Osteoblast (primary cell): ENCODE measurements at regions not wholly inside any gene's neighbourhood (a gene's known extent, or its start where the extent isn't known, plus 50 kb on each side); places are given as distances from the start of the nearest gene placed in this dataset.
"Not testable (repeated sequence)": the region's sequence is repeated elsewhere in the genome, so short reads cannot be mapped to it uniquely, and the experiment has no call there.

Experiments
- DNase-seq: peaks from one replicate; pipeline ENCODE4 v3.0.0; 2011; ENCODE audit warnings: low spot score, mixed read lengths; ENCODE audit not compliant: insufficient read length; ENCODE audit errors: missing footprints
- H2AFZ ChIP-seq: 2 replicates; pipeline ENCODE4 v1.6.0; 2011; ENCODE audit warnings: mild to moderate bottlenecking, low read length
- H3K27ac ChIP-seq: 2 replicates; pipeline ENCODE4 v1.5.1; 2011; ENCODE audit warnings: mild to moderate bottlenecking, low read depth, low read length, moderate library complexity
- H3K27me3 ChIP-seq: 2 replicates; pipeline ENCODE4 v1.6.0; 2012; ENCODE audit warnings: mild to moderate bottlenecking, control low read depth, inconsistent platforms, low read length, moderate library complexity; ENCODE audit not compliant: insufficient read depth
- H3K36me3 ChIP-seq: 2 replicates; pipeline ENCODE4 v1.5.1; 2011; ENCODE audit warnings: mild to moderate bottlenecking, low read length, control low read depth, moderate library complexity; ENCODE audit not compliant: insufficient read depth
- H3K4me1 ChIP-seq: 2 replicates; pipeline ENCODE4 v1.5.1; 2011; ENCODE audit warnings: mild to moderate bottlenecking, low read length, control low read depth, moderate library complexity; ENCODE audit not compliant: insufficient read depth
- H3K4me2 ChIP-seq: 2 replicates; pipeline ENCODE4 v1.6.0; 2011; ENCODE audit warnings: mild to moderate bottlenecking, low read length; ENCODE audit not compliant: insufficient read depth
- H3K4me3 ChIP-seq: fragments of 200-600 bp; sonication (generic); 3 replicates; pipeline ENCODE4 v1.5.1; 2012; ENCODE audit warnings: mild to moderate bottlenecking, low read length, inconsistent platforms; ENCODE audit not compliant: insufficient read depth
- H3K79me2 ChIP-seq: 2 replicates; pipeline ENCODE4 v1.6.0; 2012; ENCODE audit warnings: mild to moderate bottlenecking, low read length, control low read depth, inconsistent platforms; ENCODE audit not compliant: insufficient read depth
- H3K9me3 ChIP-seq: 2 replicates; pipeline ENCODE4 v1.5.1; 2011; ENCODE audit warnings: low read depth, low read length, control low read depth
- H4K20me1 ChIP-seq: 2 replicates; pipeline ENCODE4 v1.6.0; 2012; ENCODE audit warnings: mild to moderate bottlenecking, low read length, control low read depth; ENCODE audit not compliant: insufficient read depth
- TF ChIP-seq, protein P1 (sequence below): IDR thresholded peaks from 2 replicates; pipeline ENCODE4 v1.5.1; 2011; ENCODE audit warnings: mild to moderate bottlenecking, low read depth, low read length, moderate library complexity; ENCODE audit errors: extremely low read depth

DNA sequence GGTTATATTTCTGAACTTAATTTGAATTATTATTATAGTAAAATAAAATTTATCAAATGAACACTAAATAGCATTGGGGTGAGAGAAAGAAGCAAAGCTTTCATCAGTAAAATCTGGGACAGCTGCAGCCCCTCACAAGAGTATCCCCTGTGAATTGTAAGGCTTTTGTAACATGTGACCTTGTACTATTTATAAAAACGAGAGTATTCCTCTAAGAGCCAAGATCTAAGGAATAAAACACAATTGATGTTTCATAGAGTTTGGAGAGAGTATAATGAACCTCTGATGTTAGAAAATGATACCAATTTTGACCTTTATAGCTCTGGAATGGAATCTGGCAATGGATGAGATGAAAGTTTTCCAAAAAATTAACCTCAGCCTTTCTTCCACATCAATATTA, 617.2 kb upstream of the ID4 start:
- Histone ChIP-seq H3K4me2 (no peak overlapping the region), H2AFZ (no peak overlapping the region), H3K4me1 (no peaks in the 10 kb centered on the region), H3K79me2 (no peaks in the 10 kb centered on the region), H3K9me3 (no peaks in the 10 kb centered on the region), H3K36me3 (no peaks in the 10 kb centered on the region), H3K4me3 (no peak overlapping the region), H3K27me3 (no peaks in the 10 kb centered on the region), H4K20me1 (no peaks in the 10 kb centered on the region), H3K27ac (no peak overlapping the region)
- TF ChIP-seq, protein P1, sequence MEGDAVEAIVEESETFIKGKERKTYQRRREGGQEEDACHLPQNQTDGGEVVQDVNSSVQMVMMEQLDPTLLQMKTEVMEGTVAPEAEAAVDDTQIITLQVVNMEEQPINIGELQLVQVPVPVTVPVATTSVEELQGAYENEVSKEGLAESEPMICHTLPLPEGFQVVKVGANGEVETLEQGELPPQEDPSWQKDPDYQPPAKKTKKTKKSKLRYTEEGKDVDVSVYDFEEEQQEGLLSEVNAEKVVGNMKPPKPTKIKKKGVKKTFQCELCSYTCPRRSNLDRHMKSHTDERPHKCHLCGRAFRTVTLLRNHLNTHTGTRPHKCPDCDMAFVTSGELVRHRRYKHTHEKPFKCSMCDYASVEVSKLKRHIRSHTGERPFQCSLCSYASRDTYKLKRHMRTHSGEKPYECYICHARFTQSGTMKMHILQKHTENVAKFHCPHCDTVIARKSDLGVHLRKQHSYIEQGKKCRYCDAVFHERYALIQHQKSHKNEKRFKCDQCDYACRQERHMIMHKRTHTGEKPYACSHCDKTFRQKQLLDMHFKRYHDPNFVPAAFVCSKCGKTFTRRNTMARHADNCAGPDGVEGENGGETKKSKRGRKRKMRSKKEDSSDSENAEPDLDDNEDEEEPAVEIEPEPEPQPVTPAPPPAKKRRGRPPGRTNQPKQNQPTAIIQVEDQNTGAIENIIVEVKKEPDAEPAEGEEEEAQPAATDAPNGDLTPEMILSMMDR = no peak
- DNase-seq = no peak

DNA sequence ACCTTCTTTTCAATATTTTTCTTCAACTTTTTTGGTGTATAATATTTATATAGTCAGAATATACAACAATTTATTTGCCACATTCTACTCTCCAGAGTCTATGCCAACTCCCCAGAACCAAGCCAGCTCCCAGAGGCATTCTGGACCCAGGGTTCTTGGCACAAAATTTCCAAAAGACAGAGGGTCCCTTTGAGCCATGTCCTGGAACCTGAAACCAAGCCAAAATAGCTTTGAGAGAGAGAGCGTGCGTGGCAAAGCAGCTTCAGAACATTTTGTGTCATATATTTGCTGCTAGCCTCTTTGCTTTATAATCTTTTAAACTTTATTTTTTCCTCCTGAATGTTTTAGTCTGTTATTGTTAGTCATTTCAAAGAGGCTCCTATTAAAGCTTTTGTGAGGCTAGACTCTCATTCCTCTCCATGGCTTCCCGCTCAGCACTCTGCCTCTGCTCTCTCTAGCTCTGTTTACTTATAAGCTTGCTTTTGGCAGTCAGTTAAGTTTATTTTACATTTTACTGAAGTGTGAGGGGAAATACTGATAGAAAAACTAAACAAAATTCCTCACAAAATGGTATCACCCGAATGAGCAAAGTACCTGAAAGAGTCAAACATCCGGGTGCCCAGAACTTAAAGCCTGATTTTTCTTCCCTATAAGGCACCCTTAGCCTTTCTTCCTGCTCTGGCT, 605.1 kb upstream of the ID4 start:
- H3K4me2 ChIP-seq = no peak overlapping the region
- DNase-seq = no peak
- no peaks in the 10 kb centered on the region for H3K36me3 ChIP-seq
- no peaks in the 10 kb centered on the region for H3K79me2 ChIP-seq
- H3K4me3 ChIP-seq = no peak overlapping the region
- H3K27ac ChIP-seq = no peak overlapping the region
- TF ChIP-seq, protein P1 = no peak
- H3K4me1 ChIP-seq = no peaks in the 10 kb centered on the region
- no peak overlapping the region for H2AFZ ChIP-seq
- no peaks in the 10 kb centered on the region for H3K27me3 ChIP-seq
- no peaks in the 10 kb centered on the region for H4K20me1 ChIP-seq
- H3K9me3 ChIP-seq = no peaks in the 10 kb centered on the region

DNA sequence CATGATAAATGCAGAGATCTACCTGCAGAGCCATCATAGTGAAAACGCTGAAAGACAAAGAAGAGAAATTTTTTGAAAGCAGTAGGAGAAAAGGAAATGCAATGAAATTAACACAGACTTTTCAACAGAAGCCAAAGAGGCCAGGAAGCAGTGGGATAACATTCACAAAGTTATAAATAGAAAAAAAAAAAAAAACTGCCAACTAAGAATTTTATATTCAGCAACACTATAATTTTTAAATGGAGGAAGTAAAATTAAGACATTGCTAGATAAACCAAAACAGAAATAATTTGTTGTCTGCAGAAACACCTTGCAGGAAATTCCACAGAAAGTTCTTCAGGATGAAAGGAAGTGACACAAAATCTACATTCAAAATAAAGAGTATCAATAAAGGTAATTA, 591.5 kb upstream of the ID4 start:
- TF ChIP-seq, protein P1 = no peak
- H4K20me1 ChIP-seq = no peaks in the 10 kb centered on the region
- H3K4me1 ChIP-seq = no peaks in the 10 kb centered on the region
- no peak overlapping the region for H3K4me2 ChIP-seq
- no peak overlapping the region for H3K27ac ChIP-seq
- DNase-seq = no peak
- no peak overlapping the region for H3K4me3 ChIP-seq
- H3K36me3 ChIP-seq = no peaks in the 10 kb centered on the region
- H3K27me3 ChIP-seq = no peaks in the 10 kb centered on the region
- H3K9me3 ChIP-seq = no peaks in the 10 kb centered on the region
- no peaks in the 10 kb centered on the region for H3K79me2 ChIP-seq
- H2AFZ ChIP-seq = no peak overlapping the region

DNA sequence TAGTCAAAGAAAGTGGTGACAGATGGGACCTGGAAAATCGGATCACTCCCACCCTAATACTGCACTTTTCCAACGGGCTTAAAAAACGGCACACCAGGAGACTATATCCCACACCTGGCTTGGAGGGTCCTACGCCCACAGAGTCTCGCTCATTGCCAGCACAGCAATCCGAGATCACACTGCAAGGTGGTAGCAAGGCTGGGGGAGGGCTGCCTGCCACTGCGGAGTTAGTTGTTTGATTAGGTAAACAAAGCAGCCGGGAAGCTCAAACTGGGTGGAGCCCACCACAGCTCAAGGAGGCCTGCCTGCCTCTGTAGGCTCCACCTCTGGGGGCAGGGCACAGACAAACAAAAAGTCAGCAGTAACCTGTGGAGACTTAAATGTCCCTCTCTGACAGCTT, 590.0 kb upstream of the ID4 start:
- not testable (repeated sequence) for H3K4me1 ChIP-seq, H3K36me3 ChIP-seq, H3K9me3 ChIP-seq, H2AFZ ChIP-seq, H3K27ac ChIP-seq, DNase-seq, H4K20me1 ChIP-seq, H3K4me2 ChIP-seq, H3K27me3 ChIP-seq, H3K4me3 ChIP-seq, H3K79me2 ChIP-seq

DNA sequence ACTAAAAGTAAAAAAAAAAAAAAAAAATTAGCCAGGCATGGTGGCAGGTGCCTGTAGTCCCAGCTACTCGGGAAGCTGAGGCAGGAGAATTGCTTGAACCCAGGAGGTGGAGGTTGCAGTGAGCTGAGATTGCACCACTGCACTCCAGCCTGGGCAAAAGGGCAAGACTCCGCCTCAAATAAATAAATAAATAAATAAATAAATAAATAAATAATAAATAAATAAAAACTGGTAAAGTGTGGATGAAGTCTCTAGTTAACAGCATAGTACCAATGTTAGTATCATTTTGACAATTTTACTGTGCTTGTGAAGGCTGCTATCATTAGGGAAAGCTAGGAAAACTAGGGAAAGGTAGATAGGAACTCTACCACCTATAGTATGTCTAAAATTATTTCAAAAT, 581.0 kb upstream of the ID4 start:
- not testable (repeated sequence) for H3K27ac ChIP-seq, H3K36me3 ChIP-seq, H3K4me2 ChIP-seq, DNase-seq, H3K79me2 ChIP-seq, H3K27me3 ChIP-seq, H3K4me3 ChIP-seq, H4K20me1 ChIP-seq, H3K4me1 ChIP-seq, H2AFZ ChIP-seq, H3K9me3 ChIP-seq
